Smooth muscle cell (in vitro differentiated cells): ENCODE measurements at regions not wholly inside any gene's neighbourhood (a gene's known extent, or its start where the extent isn't known, plus 50 kb on each side); places are given as distances from the start of the nearest gene placed in this dataset.

Source experiments
- DNase-seq: peaks from one replicate; lab custom pipeline; 2025; ENCODE audit not compliant: unreplicated experiment; lab: John Stamatoyannopoulos, UW
- H2AFZ ChIP-seq: fragments of 200-600 bp; sonication (generic); 2 replicates; pipeline ENCODE4 v1.6.0; 2016; ENCODE audit warnings: antibody characterized with exemption, low read depth, mild to moderate bottlenecking
- H3F3A ChIP-seq: fragments of 200-600 bp; sonication (generic); 2 replicates; pipeline ENCODE4 v1.6.0; 2017; ENCODE audit warnings: antibody characterized with exemption, low read depth
- H3K27ac ChIP-seq: fragments of 200-600 bp; sonication (generic); 2 replicates; pipeline ENCODE4 v1.5.1; 2016; ENCODE audit warnings: low read depth, mild to moderate bottlenecking
- H3K27me3 ChIP-seq: fragments of 200-600 bp; sonication (generic); 2 replicates; pipeline ENCODE4 v1.6.1; 2016; ENCODE audit warnings: low read depth, mild to moderate bottlenecking
- H3K36me3 ChIP-seq: fragments of 200-600 bp; sonication (generic); 2 replicates; pipeline ENCODE4 v1.5.1; 2016; ENCODE audit warnings: low read depth
- H3K4me1 ChIP-seq: fragments of 200-600 bp; sonication (generic); 2 replicates; pipeline ENCODE4 v1.5.1; 2016; ENCODE audit warnings: low read depth
- H3K4me2 ChIP-seq: fragments of 200-600 bp; sonication (generic); 2 replicates; pipeline ENCODE4 v1.6.0; 2016; ENCODE audit warnings: mild to moderate bottlenecking
- H3K4me3 ChIP-seq: fragments of 200-600 bp; sonication (generic); 2 replicates; pipeline ENCODE4 v1.5.1; 2016; ENCODE audit warnings: mild to moderate bottlenecking
- H3K79me2 ChIP-seq: fragments of 200-600 bp; sonication (generic); 2 replicates; pipeline ENCODE4 v1.6.0; 2016; ENCODE audit warnings: low read depth, mild to moderate bottlenecking
- H3K9ac ChIP-seq: fragments of 200-600 bp; sonication (generic); 2 replicates; pipeline ENCODE4 v1.6.0; 2016; ENCODE audit warnings: low read depth
- H3K9me3 ChIP-seq: fragments of 200-600 bp; sonication (generic); replicated peaks from 2 replicates; pipeline ENCODE4 v1.5.1; 2016; ENCODE audit warnings: low read depth
- H4K20me1 ChIP-seq: fragments of 200-600 bp; sonication (generic); 2 replicates; pipeline ENCODE4 v1.6.0; 2016; ENCODE audit warnings: low read depth
- WGBS: methylation state at CpG from one replicate; pipeline ENCODE4 v1.1.7; 2016; ENCODE audit warnings: low lambda C conversion rate; 5-methylcytosine and 5-hydroxymethylcytosine counted together
- TF ChIP-seq, protein P1 (sequence below): fragments of 200-600 bp; sonication (generic); IDR thresholded peaks from 2 replicates; pipeline ENCODE4 v1.5.1; 2017; ENCODE audit warnings: borderline replicate concordance, mild to moderate bottlenecking, antibody characterized with exemption; ENCODE audit not compliant: insufficient read depth, poor library complexity, severe bottlenecking

DNA sequence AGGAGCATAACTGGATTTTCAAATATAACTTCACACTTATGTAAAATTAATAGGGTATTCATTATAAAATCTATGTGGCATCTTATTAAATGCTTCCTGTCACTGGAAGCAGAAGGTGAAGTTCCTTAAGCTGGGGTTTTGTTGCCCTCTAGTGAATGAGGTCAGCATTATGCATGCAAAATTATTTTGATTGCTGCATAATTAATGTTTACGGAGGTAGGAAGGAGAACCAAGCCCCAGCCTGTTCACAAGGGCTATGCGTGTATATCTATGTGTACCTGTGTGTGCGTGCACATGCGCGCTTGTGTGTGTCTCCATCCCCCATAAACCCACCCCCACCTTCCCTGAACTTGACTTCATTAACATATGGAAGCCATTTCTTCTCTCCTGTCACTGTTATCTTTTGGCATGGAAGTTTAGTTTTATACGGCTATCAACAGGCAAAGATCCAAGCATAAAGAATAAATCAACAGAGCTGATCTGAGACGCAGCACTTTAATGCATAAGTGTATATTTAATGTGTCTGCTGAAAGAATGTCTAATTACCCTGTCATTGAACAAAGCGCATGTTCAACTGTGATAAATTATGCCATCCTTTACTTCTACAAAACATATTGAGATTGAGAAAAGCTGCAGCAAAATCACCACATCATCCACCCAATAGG, 90.2 kb upstream of the CDH4 start:
- H3K36me3 ChIP-seq: no peaks in the 10 kb centered on the region
- H3K27me3 ChIP-seq: peaks cover 5% of the 10 kb centered on the region
- no peaks in the 10 kb centered on the region for H3K79me2 ChIP-seq
- no peaks in the 10 kb centered on the region for H4K20me1 ChIP-seq
- no peak for DNase-seq
- no peak overlapping the region for H3K4me2 ChIP-seq
- WGBS: 92% methylated on average over 8 of the region's 8 CpGs
- H3K9me3 ChIP-seq: no peaks in the 10 kb centered on the region
- H3K27ac ChIP-seq: no peak overlapping the region
- H3F3A ChIP-seq: no peaks in the 10 kb centered on the region
- no peak overlapping the region for H3K9ac ChIP-seq
- TF ChIP-seq, protein P1, sequence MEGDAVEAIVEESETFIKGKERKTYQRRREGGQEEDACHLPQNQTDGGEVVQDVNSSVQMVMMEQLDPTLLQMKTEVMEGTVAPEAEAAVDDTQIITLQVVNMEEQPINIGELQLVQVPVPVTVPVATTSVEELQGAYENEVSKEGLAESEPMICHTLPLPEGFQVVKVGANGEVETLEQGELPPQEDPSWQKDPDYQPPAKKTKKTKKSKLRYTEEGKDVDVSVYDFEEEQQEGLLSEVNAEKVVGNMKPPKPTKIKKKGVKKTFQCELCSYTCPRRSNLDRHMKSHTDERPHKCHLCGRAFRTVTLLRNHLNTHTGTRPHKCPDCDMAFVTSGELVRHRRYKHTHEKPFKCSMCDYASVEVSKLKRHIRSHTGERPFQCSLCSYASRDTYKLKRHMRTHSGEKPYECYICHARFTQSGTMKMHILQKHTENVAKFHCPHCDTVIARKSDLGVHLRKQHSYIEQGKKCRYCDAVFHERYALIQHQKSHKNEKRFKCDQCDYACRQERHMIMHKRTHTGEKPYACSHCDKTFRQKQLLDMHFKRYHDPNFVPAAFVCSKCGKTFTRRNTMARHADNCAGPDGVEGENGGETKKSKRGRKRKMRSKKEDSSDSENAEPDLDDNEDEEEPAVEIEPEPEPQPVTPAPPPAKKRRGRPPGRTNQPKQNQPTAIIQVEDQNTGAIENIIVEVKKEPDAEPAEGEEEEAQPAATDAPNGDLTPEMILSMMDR: no peak
- H3K4me3 ChIP-seq: no peak overlapping the region
- H2AFZ ChIP-seq: no peak overlapping the region
- H3K4me1 ChIP-seq: no peaks in the 10 kb centered on the region

GRCh38 chr20:61162451-61162850, 89.6 kb upstream of the CDH4 start:
- H3K4me3 ChIP-seq: no peak overlapping the region

DNA sequence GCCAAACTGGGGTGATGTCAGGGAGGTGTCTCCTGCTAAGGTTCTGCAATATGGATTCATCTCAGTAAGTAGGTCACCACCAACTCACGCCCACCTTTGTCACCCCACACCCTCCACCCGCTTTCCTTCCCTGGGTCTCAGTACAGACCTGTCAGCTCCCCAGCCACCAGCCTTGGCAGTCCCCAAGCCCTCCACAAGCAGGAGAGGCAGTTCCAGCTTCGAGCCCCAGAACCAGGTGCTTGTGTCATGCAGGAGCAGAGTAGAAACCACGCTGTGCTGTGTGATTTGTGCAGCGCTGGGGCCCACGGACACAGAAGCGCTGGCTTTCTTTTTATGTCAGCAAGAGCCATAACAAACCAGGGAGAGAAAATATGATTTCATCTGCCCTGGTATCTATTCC, 89.0 kb upstream of the CDH4 start:
- no peaks in the 10 kb centered on the region for H3K9me3 ChIP-seq
- H3K27me3 ChIP-seq: peaks cover 5% of the 10 kb centered on the region
- no peak overlapping the region for H3K27ac ChIP-seq
- H3F3A ChIP-seq: no peaks in the 10 kb centered on the region
- no peaks in the 10 kb centered on the region for H4K20me1 ChIP-seq
- TF ChIP-seq, protein P1: no peak
- H3K4me1 ChIP-seq: no peaks in the 10 kb centered on the region
- 91% methylated on average over 7 of the region's 7 CpGs for WGBS
- H3K4me3 ChIP-seq: no peak overlapping the region
- H2AFZ ChIP-seq: no peak overlapping the region
- H3K79me2 ChIP-seq: no peaks in the 10 kb centered on the region
- H3K9ac ChIP-seq: no peak overlapping the region
- no peak for DNase-seq
- H3K36me3 ChIP-seq: no peaks in the 10 kb centered on the region
- no peak overlapping the region for H3K4me2 ChIP-seq

More at GRCh38 chr20:61162451-61162850, 89.6 kb upstream of the CDH4 start:
- no peak for DNase-seq
- 88% methylated on average over 12 of the region's 12 CpGs for WGBS
- Histone ChIP-seq H3K27ac (no peak overlapping the region), H2AFZ (no peak overlapping the region), H3K36me3 (no peaks in the 10 kb centered on the region), H3K9me3 (no peaks in the 10 kb centered on the region), H3F3A (no peaks in the 10 kb centered on the region), H3K79me2 (no peaks in the 10 kb centered on the region), H3K9ac (no peak overlapping the region), H4K20me1 (no peaks in the 10 kb centered on the region), H3K27me3 (peaks cover 5% of the 10 kb centered on the region), H3K4me2 (no peak overlapping the region), H3K4me1 (no peaks in the 10 kb centered on the region)
- TF ChIP-seq, protein P1: no peak

DNA sequence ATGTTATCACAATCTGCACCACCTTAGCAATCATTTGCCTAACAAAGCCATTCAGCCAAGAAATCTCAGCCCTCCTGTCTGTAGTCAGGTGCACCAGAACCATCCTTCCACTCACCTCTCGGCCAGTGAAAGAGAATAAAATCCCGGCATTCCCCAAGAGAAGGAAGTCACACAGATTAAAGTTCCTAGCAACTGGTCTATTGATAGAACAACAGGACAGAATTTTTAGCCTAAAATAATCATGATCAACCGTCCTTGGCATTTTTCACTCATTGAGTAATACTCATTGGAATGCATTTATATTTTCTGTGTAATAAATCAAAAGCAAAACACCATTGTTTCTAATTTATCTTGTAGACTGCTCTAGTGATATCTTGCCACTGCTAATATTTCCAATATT, 85.7 kb upstream of the CDH4 start:
- WGBS: 64% methylated on average over 3 of the region's 3 CpGs
- Histone ChIP-seq H3K9ac (no peak overlapping the region), H3K27ac (no peak overlapping the region)

More for the DNA sequence above, 85.7 kb upstream of the CDH4 start:
- H3K4me2 ChIP-seq: no peak overlapping the region
- no peak for DNase-seq
- no peaks in the 10 kb centered on the region for H3F3A ChIP-seq
- peaks cover 4% of the 10 kb centered on the region for H3K27me3 ChIP-seq
- H3K4me1 ChIP-seq: no peaks in the 10 kb centered on the region
- no peaks in the 10 kb centered on the region for H3K36me3 ChIP-seq
- TF ChIP-seq, protein P1: no peak
- no peaks in the 10 kb centered on the region for H3K79me2 ChIP-seq
- H3K4me3 ChIP-seq: no peak overlapping the region
- H2AFZ ChIP-seq: no peak overlapping the region
- no peaks in the 10 kb centered on the region for H3K9me3 ChIP-seq
- H4K20me1 ChIP-seq: no peaks in the 10 kb centered on the region
